ENCODE measurements at regions not wholly inside any gene's neighbourhood (a gene's known extent, or its start where the extent isn't known, plus 50 kb on each side); places are given as distances from the start of the nearest gene placed in this dataset.

- TF ChIP-seq BMI1 (IDR thresholded peaks at IDR 0.05; ENCODE audit: borderline replicate concordance), result peak; percentile 67
- peak; percentile 32 to 36; a peak in 2 of 4 replicates for TF ChIP-seq IKZF2 (IDR thresholded peaks at IDR 0.05)
- TF ChIP-seq RELA (IDR thresholded peaks at IDR 0.05; ENCODE audit: borderline replicate concordance, partially characterized antibody), result no peak
- peak; percentile 11; the same call in 1 of the 2 replicates for TF ChIP-seq MTA2 (IDR thresholded peaks at IDR 0.05; ENCODE audit: low read depth)
- TF ChIP-seq IKZF1 (conservative IDR thresholded peaks at IDR 0.05), result peak; percentile 25; the same call in 1 of the 2 replicates
- TF ChIP-seq ZBTB33 (IDR thresholded peaks at IDR 0.05), result no peak
- no peak for TF ChIP-seq ZNF274 (IDR thresholded peaks at IDR 0.05; ENCODE audit: insufficient read depth, insufficient read length)
- peak; percentile 79 for TF ChIP-seq SPI1 (IDR thresholded peaks at IDR 0.05; ENCODE audit: borderline replicate concordance, insufficient read depth, low read depth, low read length)
- TF ChIP-seq HDAC2 (IDR thresholded peaks at IDR 0.05), result no peak
- 0% methylated on average over 1 of the region's 1 CpG for WGBS (ENCODE audit: insufficient coverage, insufficient replicate concordance, low lambda C conversion rate, missing lambda C conversion rate)
- intact Hi-C loops (cut with micrococcal nuclease; ENCODE audit: unreplicated experiment) (no loop called here), in situ Hi-C loops (cut with MboI) (no loop called here)
- FAIRE-seq (no peak), ATAC-seq (peak; percentile 63), DNase-seq (ENCODE audit: low read depth, low spot score) (no peak)
- H3K4me1 ChIP-seq (ENCODE audit: control insufficient read depth, insufficient read depth, low read length), result no peaks in the 10 kb centered on the region
- ChIA-PET POLR2A (no interaction called here), CTCF (no interaction called here), RAD21 (ENCODE audit: unreplicated experiment) (no interaction called here), SMC1A (ENCODE audit: uncharacterized antibody, unreplicated experiment) (no interaction called here)
- no peak overlapping the region for H3K4me2 ChIP-seq (ENCODE audit: control insufficient read depth, insufficient read depth)
- no peaks in the 10 kb centered on the region for H3K9me3 ChIP-seq (replicated peaks; ENCODE audit: control insufficient read depth, insufficient read depth, low read length)
- H4K20me1 ChIP-seq (ENCODE audit: control insufficient read depth, insufficient read depth), result no peaks in the 10 kb centered on the region
- no peaks in the 10 kb centered on the region for H3K27me3 ChIP-seq (replicated peaks in 1 of 2; ENCODE audit: control insufficient read depth in 2 of 2, insufficient read depth in 2 of 2, low read length in 1 of 2)
- BruUV-seq (replicated peaks), result no TSS peak
- no peaks in the 10 kb centered on the region for H3K79me2 ChIP-seq (ENCODE audit: control insufficient read depth, insufficient read depth, low read length)
- H3K27ac ChIP-seq (ENCODE audit: control insufficient read depth, insufficient read depth), result no peak overlapping the region
- no peak overlapping the region for H3K4me3 ChIP-seq
- H3K9ac ChIP-seq (ENCODE audit: control insufficient read depth, insufficient read depth, low read length), result no peak overlapping the region
- no peaks in the 10 kb centered on the region for H3K36me3 ChIP-seq (ENCODE audit: control insufficient read depth in 2 of 2, insufficient read depth in 2 of 2, low read length in 1 of 2)
- H2AFZ ChIP-seq (ENCODE audit: control insufficient read depth, low read depth, low read length), result no peak overlapping the region
These were observed 772.0 kb downstream of the HACE1 start for GRCh38 chr6:104087765-104088164.
